ENCODE measurements at regions not wholly inside any gene's neighbourhood (a gene's known extent, or its start where the extent isn't known, plus 50 kb on each side); places are given as distances from the start of the nearest gene placed in this dataset.

DNA sequence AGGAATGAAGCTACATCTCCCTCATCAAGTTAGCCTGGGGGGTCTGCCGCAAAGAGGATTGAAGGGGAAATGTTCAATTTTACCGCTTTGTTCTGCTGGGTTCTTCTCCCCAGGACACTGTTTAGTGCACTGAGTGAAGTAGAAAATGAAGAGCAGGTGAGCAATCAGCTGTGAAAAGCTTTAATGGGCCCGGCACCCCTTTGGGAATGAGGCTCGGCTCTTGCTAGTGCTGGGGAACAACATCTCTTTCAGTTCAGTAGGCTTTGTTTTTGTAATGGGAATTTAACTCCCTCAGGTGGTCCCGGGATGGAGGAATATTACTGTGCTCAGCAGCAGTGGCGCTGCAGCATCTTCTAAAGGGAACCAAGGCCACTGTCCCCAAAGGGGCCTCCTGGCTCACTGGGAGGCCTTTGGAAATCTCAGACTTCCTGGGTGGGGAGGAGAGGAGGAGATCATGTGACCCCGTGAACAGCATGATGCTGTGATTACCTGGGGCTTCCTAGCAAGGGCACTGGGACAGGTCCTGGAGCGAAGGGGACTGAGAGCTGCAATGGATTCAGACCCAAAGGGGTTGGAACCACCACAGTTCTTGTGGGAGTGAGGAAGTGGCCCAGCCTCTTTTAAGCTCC, 85.2 kb upstream of the MAX start:
- H3K4me3 Mint-ChIP-seq = no peak overlapping the region
- TF ChIP-seq, protein P1, sequence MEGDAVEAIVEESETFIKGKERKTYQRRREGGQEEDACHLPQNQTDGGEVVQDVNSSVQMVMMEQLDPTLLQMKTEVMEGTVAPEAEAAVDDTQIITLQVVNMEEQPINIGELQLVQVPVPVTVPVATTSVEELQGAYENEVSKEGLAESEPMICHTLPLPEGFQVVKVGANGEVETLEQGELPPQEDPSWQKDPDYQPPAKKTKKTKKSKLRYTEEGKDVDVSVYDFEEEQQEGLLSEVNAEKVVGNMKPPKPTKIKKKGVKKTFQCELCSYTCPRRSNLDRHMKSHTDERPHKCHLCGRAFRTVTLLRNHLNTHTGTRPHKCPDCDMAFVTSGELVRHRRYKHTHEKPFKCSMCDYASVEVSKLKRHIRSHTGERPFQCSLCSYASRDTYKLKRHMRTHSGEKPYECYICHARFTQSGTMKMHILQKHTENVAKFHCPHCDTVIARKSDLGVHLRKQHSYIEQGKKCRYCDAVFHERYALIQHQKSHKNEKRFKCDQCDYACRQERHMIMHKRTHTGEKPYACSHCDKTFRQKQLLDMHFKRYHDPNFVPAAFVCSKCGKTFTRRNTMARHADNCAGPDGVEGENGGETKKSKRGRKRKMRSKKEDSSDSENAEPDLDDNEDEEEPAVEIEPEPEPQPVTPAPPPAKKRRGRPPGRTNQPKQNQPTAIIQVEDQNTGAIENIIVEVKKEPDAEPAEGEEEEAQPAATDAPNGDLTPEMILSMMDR (IDR thresholded peaks at IDR 0.05; ENCODE audit: unreplicated experiment) = no peak
- no peak for DNase-seq (ENCODE audit: low spot score in 2 of 2, unreplicated experiment in 2 of 2)
- H3K36me3 Mint-ChIP-seq = no peaks in the 10 kb centered on the region
- H3K9me3 Mint-ChIP-seq = peaks cover 6% of the 10 kb centered on the region
- no peak overlapping the region for H3K27ac Mint-ChIP-seq
- peaks cover 2% of the 10 kb centered on the region for H3K4me1 Mint-ChIP-seq
- peaks cover 7% of the 10 kb centered on the region for H3K27me3 Mint-ChIP-seq (ENCODE audit: low read depth)

DNA sequence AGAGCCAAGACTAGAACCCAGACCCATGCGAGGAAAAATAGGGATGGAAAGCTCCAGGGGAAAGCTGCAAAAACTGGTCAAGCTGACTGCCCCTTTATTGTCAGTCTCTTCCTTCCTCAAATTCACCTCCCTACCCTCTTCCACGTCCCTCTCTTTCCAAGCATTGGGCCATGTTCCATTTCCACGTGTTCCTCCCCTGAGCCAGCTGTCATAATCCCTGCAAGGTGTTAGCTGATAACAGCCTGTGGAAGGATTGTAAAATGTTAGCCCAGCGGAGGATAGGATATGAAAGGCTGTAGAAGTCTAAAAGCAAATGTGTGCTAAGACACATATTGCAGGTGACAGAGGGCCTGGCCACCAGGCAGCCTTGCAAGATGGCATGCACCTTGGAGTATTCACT, 88.0 kb upstream of the MAX start:
- TF ChIP-seq, protein P1 (IDR thresholded peaks at IDR 0.05; ENCODE audit: unreplicated experiment) = no peak
- Mint-ChIP-seq H3K4me1 (peaks cover 2% of the 10 kb centered on the region), H3K27me3 (ENCODE audit: low read depth) (peaks cover 7% of the 10 kb centered on the region), H3K9me3 (no peaks in the 10 kb centered on the region), H3K36me3 (no peaks in the 10 kb centered on the region), H3K4me3 (no peak overlapping the region), H3K27ac (no peak overlapping the region)
- no peak for DNase-seq (ENCODE audit: low spot score in 2 of 2, unreplicated experiment in 2 of 2)

DNA sequence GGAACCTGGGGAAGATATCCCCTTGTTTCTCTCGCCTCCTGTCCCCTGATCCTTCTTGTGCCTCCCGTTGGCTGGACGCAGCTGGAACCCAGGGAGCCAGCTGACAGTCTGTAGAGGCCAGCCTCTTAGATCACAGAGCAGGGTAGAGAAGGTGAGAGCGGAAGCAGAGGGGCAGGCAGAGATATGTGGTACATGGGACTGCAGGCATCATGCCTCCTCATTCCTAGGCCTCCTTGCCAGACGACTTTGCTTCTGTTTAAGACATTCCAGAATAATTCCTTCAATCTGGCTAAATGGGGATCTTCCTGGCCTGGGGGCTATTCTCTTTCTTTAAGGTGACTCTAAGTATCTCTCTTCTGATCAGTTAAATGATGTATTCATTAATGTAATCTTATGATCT, 89.4 kb upstream of the MAX start:
- Mint-ChIP-seq H3K27me3 (ENCODE audit: low read depth) (peaks cover under 1% of the 10 kb centered on the region), H3K4me3 (no peak overlapping the region), H3K36me3 (no peaks in the 10 kb centered on the region), H3K4me1 (peaks cover 2% of the 10 kb centered on the region), H3K27ac (no peak overlapping the region), H3K9me3 (no peaks in the 10 kb centered on the region)
- TF ChIP-seq, protein P1 (IDR thresholded peaks at IDR 0.05; ENCODE audit: unreplicated experiment) = no peak
- DNase-seq (ENCODE audit: low spot score in 2 of 2, unreplicated experiment in 2 of 2) = no peak

DNA sequence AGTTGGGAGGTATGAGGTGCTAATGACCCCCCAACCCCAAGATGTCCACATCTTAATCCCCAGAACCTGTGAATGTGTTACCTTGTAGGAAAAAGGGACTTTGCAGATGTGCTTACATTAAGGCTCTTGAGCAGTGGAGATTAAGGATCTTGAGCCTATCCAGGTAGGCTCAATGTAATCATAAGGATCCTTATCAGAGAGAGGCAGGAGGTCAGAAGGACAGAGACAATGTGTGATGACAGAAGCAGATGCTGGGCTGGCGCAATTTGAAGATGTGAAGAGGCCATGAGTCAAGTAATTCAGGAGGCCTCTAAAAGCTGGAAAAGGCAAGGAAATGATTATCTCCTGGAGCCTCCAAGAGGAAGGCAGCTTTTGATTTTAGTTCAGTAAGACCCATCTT, 90.4 kb upstream of the MAX start:
- Mint-ChIP-seq H3K27ac (no peak overlapping the region), H3K4me3 (no peak overlapping the region), H3K4me1 (no peaks in the 10 kb centered on the region), H3K36me3 (no peaks in the 10 kb centered on the region), H3K9me3 (no peaks in the 10 kb centered on the region), H3K27me3 (ENCODE audit: low read depth) (no peaks in the 10 kb centered on the region)
- no peak for DNase-seq (ENCODE audit: low spot score in 2 of 2, unreplicated experiment in 2 of 2)
- TF ChIP-seq, protein P1 (IDR thresholded peaks at IDR 0.05; ENCODE audit: unreplicated experiment) = no peak

DNA sequence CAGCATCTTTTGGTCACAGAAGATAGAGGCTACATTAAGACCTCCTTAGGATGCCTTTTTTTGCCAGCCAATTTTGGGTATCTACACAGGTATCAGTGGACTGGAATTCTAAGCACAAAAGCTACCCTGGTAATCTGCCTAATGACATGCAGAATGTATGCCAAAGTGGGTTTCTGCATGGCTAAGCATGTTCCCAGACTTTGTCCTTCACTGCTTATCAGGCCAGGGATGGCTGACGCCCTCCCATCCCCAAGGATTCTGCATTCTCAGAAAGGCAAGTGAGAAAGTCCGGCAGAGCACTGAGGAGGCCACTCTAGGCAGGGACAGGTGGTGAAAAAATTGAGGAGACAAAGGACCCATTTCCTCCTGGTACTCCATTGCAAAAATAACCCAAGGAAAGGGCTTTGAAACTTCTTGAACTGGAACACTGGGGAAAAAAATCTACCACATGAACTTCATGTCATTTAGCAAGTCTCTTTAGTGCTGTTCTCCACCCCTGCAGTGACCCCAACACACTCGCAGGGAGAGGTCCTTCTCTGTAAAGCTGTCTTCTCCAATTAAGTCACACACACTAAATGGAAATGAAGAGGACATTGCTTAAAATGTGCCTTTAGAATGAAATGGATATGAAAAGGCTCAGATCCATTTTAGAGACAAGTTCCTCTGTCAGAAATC, 91.7 kb upstream of the MAX start:
- no peak overlapping the region for H3K27ac Mint-ChIP-seq
- H3K4me3 Mint-ChIP-seq = no peak overlapping the region
- H3K27me3 Mint-ChIP-seq (ENCODE audit: low read depth) = no peaks in the 10 kb centered on the region
- peaks cover 5% of the 10 kb centered on the region for H3K4me1 Mint-ChIP-seq
- no peak for DNase-seq (ENCODE audit: low spot score in 2 of 2, unreplicated experiment in 2 of 2)
- H3K36me3 Mint-ChIP-seq = no peaks in the 10 kb centered on the region
- no peaks in the 10 kb centered on the region for H3K9me3 Mint-ChIP-seq
- TF ChIP-seq, protein P1 (IDR thresholded peaks at IDR 0.05; ENCODE audit: unreplicated experiment) = no peak

All from mesothelial cell of epicardium (in vitro differentiated cells).